ENCODE measurements at regions not wholly inside any gene's neighbourhood (a gene's known extent, or its start where the extent isn't known, plus 50 kb on each side); places are given as distances from the start of the nearest gene placed in this dataset.
"Not testable (repeated sequence)": the region's sequence is repeated elsewhere in the genome, so short reads cannot be mapped to it uniquely, and the experiment has no call there.

GRCh38 chr15:22598552-22598951 lies 139.8 kb downstream of the GOLGA6L22 start:
- TF ChIP-seq POLR2AphosphoS5, CTCF (IDR thresholded peaks at IDR 0.05): not testable (repeated sequence)

Data from gastroesophageal sphincter (tissue), 3 donors.